HG03196 (cell line): ENCODE measurements at regions not wholly inside any gene's neighbourhood (a gene's known extent, or its start where the extent isn't known, plus 50 kb on each side); places are given as distances from the start of the nearest gene placed in this dataset.
"Not testable (repeated sequence)": the region's sequence is repeated elsewhere in the genome, so short reads cannot be mapped to it uniquely, and the experiment has no call there.

Experiments
- ATAC-seq: cut with Tn5 transposase; IDR thresholded peaks from one replicate; pipeline ENCODE4 v1.9.1; 2021; ENCODE audit not compliant: unreplicated experiment

- no peak for ATAC-seq
These were observed 488.1 kb upstream of the HTR2C start for GRCh38 chrX:114095789-114096188.

GRCh38 chrX:114087543-114087942 is 496.3 kb upstream of the HTR2C start:
- no peak for ATAC-seq

- ATAC-seq, result no peak
These were observed 506.1 kb upstream of the HTR2C start for GRCh38 chrX:114077773-114078172.

- ATAC-seq, result no peak
These were observed 508.7 kb upstream of the HTR2C start for GRCh38 chrX:114075073-114075673.

- no peak for ATAC-seq
These were observed 510.0 kb upstream of the HTR2C start for GRCh38 chrX:114073926-114074325.

GRCh38 chrX:114071412-114071811 is 512.5 kb upstream of the HTR2C start:
- ATAC-seq, result no peak

- no peak for ATAC-seq
These were observed 518.2 kb upstream of the HTR2C start for GRCh38 chrX:114065577-114066223.

- ATAC-seq, result no peak
These were observed 522.7 kb upstream of the HTR2C start for GRCh38 chrX:114061226-114061625.

- no peak for ATAC-seq
These were observed 524.9 kb upstream of the HTR2C start for GRCh38 chrX:114058988-114059418.

- not testable (repeated sequence) for ATAC-seq
These were observed 526.5 kb upstream of the HTR2C start for GRCh38 chrX:114057422-114057821.

- no peak for ATAC-seq
These were observed 532.1 kb upstream of the HTR2C start for GRCh38 chrX:114051667-114052315.

GRCh38 chrX:114050075-114050796 is 533.6 kb upstream of the HTR2C start:
- ATAC-seq, result no peak

GRCh38 chrX:114049063-114049462 is 534.8 kb upstream of the HTR2C start:
- no peak for ATAC-seq

GRCh38 chrX:114047558-114047957 is 536.3 kb upstream of the HTR2C start:
- no peak for ATAC-seq

GRCh38 chrX:114046695-114047279 is 537.1 kb upstream of the HTR2C start:
- ATAC-seq, result no peak

GRCh38 chrX:114041470-114041869 is 542.4 kb upstream of the HTR2C start:
- not testable (repeated sequence) for ATAC-seq

GRCh38 chrX:114040661-114041269 is 543.1 kb upstream of the HTR2C start:
- ATAC-seq, result not testable (repeated sequence)

- ATAC-seq, result not testable (repeated sequence)
These were observed 543.8 kb upstream of the HTR2C start for GRCh38 chrX:114040111-114040510.

- no peak for ATAC-seq
These were observed 545.5 kb upstream of the HTR2C start for GRCh38 chrX:114038358-114038757.

- ATAC-seq, result no peak
These were observed 546.4 kb upstream of the HTR2C start for GRCh38 chrX:114037515-114037914.
